GM23338 (cell line): ENCODE measurements at regions not wholly inside any gene's neighbourhood (a gene's known extent, or its start where the extent isn't known, plus 50 kb on each side); places are given as distances from the start of the nearest gene placed in this dataset.
"Not testable (repeated sequence)": the region's sequence is repeated elsewhere in the genome, so short reads cannot be mapped to it uniquely, and the experiment has no call there.

ENCODE experiments used
- ATAC-seq: fragments of 200-7000 bp; cut with Tn5 transposase; 3 replicates; pipeline ENCODE4 v1.9.1; 2020
- DNase-seq: peaks from one replicate; pipeline ENCODE4 v3.0.0-alpha.2; 2015; ENCODE audit warnings: low spot score
- H2AFZ ChIP-seq: fragments of 200-600 bp; sonication (generic); 2 replicates; pipeline ENCODE4 v1.8.0; 2016; ENCODE audit warnings: antibody characterized with exemption, mild to moderate bottlenecking, moderate library complexity
- H3F3A ChIP-seq: fragments of 200-600 bp; sonication (generic); replicated peaks from 2 replicates; pipeline ENCODE4 v1.8.0; 2017; ENCODE audit warnings: antibody characterized with exemption, mixed run types, low read depth
- H3K27ac ChIP-seq: fragments of 200-600 bp; sonication (generic); 2 replicates; pipeline ENCODE4 v1.6.1; 2016; ENCODE audit warnings: low read depth
- H3K27me3 ChIP-seq: fragments of 200-600 bp; sonication (generic); 2 replicates; pipeline ENCODE4 v1.8.0; 2016; ENCODE audit warnings: mild to moderate bottlenecking, mixed run types, moderate library complexity; ENCODE audit not compliant: insufficient read depth
- H3K36me3 ChIP-seq: fragments of 200-600 bp; sonication (generic); 2 replicates; pipeline ENCODE4 v1.8.0; 2016; ENCODE audit warnings: mild to moderate bottlenecking; ENCODE audit not compliant: insufficient read depth
- H3K4me1 ChIP-seq: fragments of 200-600 bp; sonication (generic); 2 replicates; pipeline ENCODE4 v1.8.0; 2016; ENCODE audit warnings: mild to moderate bottlenecking, moderate library complexity; ENCODE audit not compliant: insufficient read depth
- H3K4me2 ChIP-seq: fragments of 200-600 bp; sonication (generic); 2 replicates; pipeline ENCODE4 v1.7.1; 2017; ENCODE audit warnings: mixed run types
- H3K4me3 ChIP-seq: fragments of 200-600 bp; sonication (generic); 2 replicates; pipeline ENCODE4 v1.6.1; 2016; ENCODE audit warnings: mixed run types
- H3K79me2 ChIP-seq: fragments of 200-600 bp; sonication (generic); replicated peaks from 2 replicates; pipeline ENCODE4 v1.8.0; 2017; ENCODE audit warnings: mild to moderate bottlenecking; ENCODE audit not compliant: insufficient read depth
- H3K9me2 ChIP-seq: fragments of 200-600 bp; sonication (generic); 2 replicates; pipeline ENCODE4 v1.8.0; 2017; ENCODE audit not compliant: insufficient read depth
- H4K20me1 ChIP-seq: fragments of 200-600 bp; sonication (generic); replicated peaks from 2 replicates; pipeline ENCODE4 v1.8.0; 2017; ENCODE audit warnings: mild to moderate bottlenecking; ENCODE audit not compliant: insufficient read depth
- H3K27ac Mint-ChIP-seq: 2 replicates; pipeline ENCODE4 v1.8.0; 2020; ENCODE audit warnings: inconsistent platforms, mild to moderate bottlenecking, moderate library complexity, mixed read lengths
- H3K27me3 Mint-ChIP-seq: 3 replicates; pipeline ENCODE4 v1.8.0; 2022; ENCODE audit warnings: low read depth, mild to moderate bottlenecking, moderate library complexity, mixed read lengths, inconsistent platforms; ENCODE audit not compliant: insufficient read depth, poor library complexity
- H3K36me3 Mint-ChIP-seq: 3 replicates; pipeline ENCODE4 v1.8.0; 2021; ENCODE audit warnings: low read depth, mild to moderate bottlenecking, inconsistent platforms, moderate library complexity, mixed read lengths
- H3K4me1 Mint-ChIP-seq: 3 replicates; pipeline ENCODE4 v1.8.0; 2020; ENCODE audit warnings: mild to moderate bottlenecking, inconsistent platforms, mixed read lengths
- H3K4me3 Mint-ChIP-seq: 3 replicates; pipeline ENCODE4 v1.8.0; 2021; ENCODE audit warnings: moderate library complexity, mild to moderate bottlenecking, inconsistent platforms, mixed read lengths
- H3K9me3 Mint-ChIP-seq: 3 replicates; pipeline ENCODE4 v1.8.0; 2020; ENCODE audit warnings: moderate library complexity, mild to moderate bottlenecking, inconsistent platforms, mixed read lengths
- CREB1 ChIP-seq: fragments of 250-450 bp; sonication (Bioruptor Pico); IDR thresholded peaks from 2 replicates; pipeline ENCODE4 v1.5.0; 2020; ENCODE audit warnings: low read depth, mild to moderate bottlenecking, moderate library complexity
- CTCF ChIP-seq, 2 experiments: fragments of 200-600 bp in 1 of 2; sonication (generic) in 1 of 2; conservative IDR thresholded peaks; 2 replicates each; pipeline versions ENCODE4 v1.5.1 to v1.6.1; 2016 to 2017; ENCODE audit warnings: antibody characterized with exemption in 2 of 2, low read depth in 2 of 2, mild to moderate bottlenecking in 2 of 2, moderate library complexity in 1 of 2
- JUNB ChIP-seq: IDR thresholded peaks from one replicate; pipeline ENCODE4 v1.6.1; 2016; ENCODE audit warnings: antibody characterized with exemption; ENCODE audit not compliant: unreplicated experiment
- NANOG ChIP-seq: IDR thresholded peaks from 2 replicates; pipeline ENCODE4 v1.6.1; 2016; ENCODE audit warnings: antibody characterized with exemption, borderline replicate concordance
- POLR2AphosphoS5 ChIP-seq: IDR thresholded peaks from 2 replicates; pipeline ENCODE4 v1.6.1; 2016; ENCODE audit warnings: antibody characterized with exemption, low read depth
- REST ChIP-seq: IDR thresholded peaks from one replicate; pipeline ENCODE4 v1.6.1; 2018; ENCODE audit warnings: antibody characterized with exemption; ENCODE audit not compliant: unreplicated experiment
- STAT1 ChIP-seq: IDR thresholded peaks from one replicate; pipeline ENCODE4 v1.6.1; 2016; ENCODE audit warnings: antibody characterized with exemption; ENCODE audit not compliant: unreplicated experiment
- ZNF114 ChIP-seq: fragments of 250-450 bp; sonication (Bioruptor Pico); IDR thresholded peaks from 2 replicates; pipeline ENCODE4 v1.5.0; 2020; ENCODE audit warnings: mild to moderate bottlenecking, moderate library complexity
- ZNF331 ChIP-seq: fragments of 250-450 bp; sonication (Bioruptor Pico); IDR thresholded peaks from 2 replicates; pipeline ENCODE4 v1.5.0; 2020; ENCODE audit warnings: low read depth, mild to moderate bottlenecking, moderate library complexity
- ZNF462 ChIP-seq: fragments of 250-450 bp; sonication (Bioruptor Pico); IDR thresholded peaks from 2 replicates; pipeline ENCODE4 v1.5.0; 2020; ENCODE audit warnings: mild to moderate bottlenecking, moderate library complexity

GRCh38 chr3:164401923-164402322, 676.4 kb downstream of the SI start:
- Histone ChIP-seq H3K27me3 (no peaks in the 10 kb centered on the region), H4K20me1 (no peaks in the 10 kb centered on the region), H3K4me2 (no peak overlapping the region), H3K4me1 (0 out of 2 replicates have a peak, but pooled peaks cover 7% of the 10 kb centered on the region), H3K27ac (no peak overlapping the region), H2AFZ (no peak overlapping the region), H3K9me2 (no peaks in the 10 kb centered on the region), H3F3A (no peaks in the 10 kb centered on the region), H3K79me2 (no peaks in the 10 kb centered on the region), H3K36me3 (no peaks in the 10 kb centered on the region), H3K4me3 (no peak overlapping the region)
- Mint-ChIP-seq H3K27me3 (no peaks in the 10 kb centered on the region), H3K36me3 (no peaks in the 10 kb centered on the region), H3K4me3 (no peak overlapping the region), H3K9me3 (no peaks in the 10 kb centered on the region; the same call in 2 of the 3 replicates), H3K4me1 (peaks cover 7% of the 10 kb centered on the region; the same call in 2 of the 3 replicates), H3K27ac (no peak overlapping the region)
- ATAC-seq (no peak), DNase-seq (no peak)
- TF ChIP-seq STAT1 (no peak), ZNF114 (CRISPR knock-in tag) (no peak), CTCF (conservative IDR thresholded peaks at IDR 0.05; ENCODE audit: low read depth in 2 of 2) (no peak), POLR2AphosphoS5 (no peak), CREB1 (no peak), ZNF462 (CRISPR knock-in tag) (no peak), JUNB (no peak), NANOG (no peak), ZNF331 (no peak), REST (no peak)

GRCh38 chr3:164401440-164401839, 676.9 kb downstream of the SI start:
- not testable (repeated sequence) for H3K27ac ChIP-seq, H4K20me1 ChIP-seq, H3K4me3 ChIP-seq, H3K27me3 ChIP-seq, H3K9me2 ChIP-seq, ATAC-seq, H3K27me3 Mint-ChIP-seq, H3K36me3 Mint-ChIP-seq, H3K27ac Mint-ChIP-seq, H3K36me3 ChIP-seq, H3F3A ChIP-seq, H3K79me2 ChIP-seq, DNase-seq, H3K4me3 Mint-ChIP-seq, H3K4me2 ChIP-seq, H2AFZ ChIP-seq, H3K4me1 Mint-ChIP-seq, H3K9me3 Mint-ChIP-seq, H3K4me1 ChIP-seq
